ENCODE measurements at regions not wholly inside any gene's neighbourhood (a gene's known extent, or its start where the extent isn't known, plus 50 kb on each side); places are given as distances from the start of the nearest gene placed in this dataset.
A peak's percentile ranks its signal among the peaks of the same experiment; 100 is the strongest.

DNA sequence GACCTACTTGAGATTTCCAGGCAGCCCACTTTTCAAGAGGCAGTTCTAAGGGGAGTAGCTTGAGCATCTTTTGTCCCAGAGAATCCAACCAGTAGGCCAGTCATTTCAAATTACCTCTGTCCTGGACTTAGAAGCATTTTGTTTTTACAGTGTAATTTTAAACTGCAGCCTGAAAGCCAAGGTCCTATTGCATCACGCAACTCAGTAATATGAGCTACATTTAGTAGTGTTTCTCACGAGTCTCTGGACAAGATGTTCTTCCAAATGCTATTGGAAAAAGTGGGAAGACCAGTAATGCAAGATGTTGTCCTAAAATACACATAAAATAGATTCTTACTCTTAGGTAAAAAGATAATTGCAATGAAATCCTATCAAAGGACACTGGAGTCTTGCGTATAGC is 182.5 kb upstream of the ARX start:
- Mint-ChIP-seq H3K27me3 (peaks cover 33% of the 10 kb centered on the region), H3K27ac (no peak overlapping the region), H3K4me1 (ENCODE audit: low read depth) (no peaks in the 10 kb centered on the region), H3K36me3 (ENCODE audit: low read depth) (no peaks in the 10 kb centered on the region), H3K4me3 (no peak overlapping the region), H3K9me3 (no peaks in the 10 kb centered on the region)
- DNase-seq: no peak

DNA sequence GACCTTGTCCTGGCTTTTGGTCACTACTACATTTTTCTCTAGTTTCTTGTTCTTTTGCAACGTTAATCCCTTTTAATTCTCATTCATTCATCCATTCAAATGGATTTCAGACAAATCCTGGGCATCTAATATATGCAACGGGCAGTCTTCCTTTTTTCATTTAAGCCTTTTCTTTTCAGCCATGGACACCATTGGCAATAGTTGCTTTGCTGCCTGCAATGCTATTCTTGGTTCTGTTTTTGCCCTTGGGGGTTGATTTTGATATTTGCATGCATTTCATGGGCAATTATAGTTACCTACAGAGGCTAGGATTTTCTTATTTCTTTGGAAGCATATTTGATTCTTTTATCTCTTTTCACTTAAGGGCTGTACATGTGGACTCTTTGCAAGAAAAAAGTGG is 180.5 kb upstream of the ARX start:
- H3K27ac Mint-ChIP-seq: no peak overlapping the region
- H3K27me3 Mint-ChIP-seq: peaks cover 47% of the 10 kb centered on the region
- H3K4me3 Mint-ChIP-seq: no peak overlapping the region
- no peak for DNase-seq
- no peaks in the 10 kb centered on the region for H3K9me3 Mint-ChIP-seq
- no peaks in the 10 kb centered on the region for H3K4me1 Mint-ChIP-seq (ENCODE audit: low read depth)
- no peaks in the 10 kb centered on the region for H3K36me3 Mint-ChIP-seq (ENCODE audit: low read depth)

DNA sequence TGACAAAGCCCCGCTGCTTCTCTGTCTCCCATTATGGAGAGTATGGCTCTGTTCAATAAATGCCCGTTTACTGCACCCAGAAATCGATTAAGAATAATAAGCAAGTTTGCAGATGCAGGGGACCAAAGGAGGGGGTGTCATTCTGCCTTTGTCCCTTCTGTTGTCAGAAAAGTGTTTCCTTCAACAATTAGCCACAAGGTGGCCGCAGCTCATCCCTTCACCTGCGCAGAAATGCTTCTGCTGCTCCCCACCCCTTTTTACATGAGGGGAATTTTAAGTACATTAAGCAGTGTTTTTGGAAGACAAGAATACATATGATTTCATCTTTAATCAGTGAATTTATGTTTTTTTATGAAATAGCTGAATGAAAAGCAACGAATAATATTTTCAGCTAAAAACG is 175.6 kb upstream of the ARX start:
- H3K27ac Mint-ChIP-seq: no peak overlapping the region
- H3K4me1 Mint-ChIP-seq (ENCODE audit: low read depth): no peaks in the 10 kb centered on the region
- no peaks in the 10 kb centered on the region for H3K9me3 Mint-ChIP-seq
- DNase-seq: no peak
- peaks cover 43% of the 10 kb centered on the region for H3K27me3 Mint-ChIP-seq
- no peaks in the 10 kb centered on the region for H3K36me3 Mint-ChIP-seq (ENCODE audit: low read depth)
- no peak overlapping the region for H3K4me3 Mint-ChIP-seq

DNA sequence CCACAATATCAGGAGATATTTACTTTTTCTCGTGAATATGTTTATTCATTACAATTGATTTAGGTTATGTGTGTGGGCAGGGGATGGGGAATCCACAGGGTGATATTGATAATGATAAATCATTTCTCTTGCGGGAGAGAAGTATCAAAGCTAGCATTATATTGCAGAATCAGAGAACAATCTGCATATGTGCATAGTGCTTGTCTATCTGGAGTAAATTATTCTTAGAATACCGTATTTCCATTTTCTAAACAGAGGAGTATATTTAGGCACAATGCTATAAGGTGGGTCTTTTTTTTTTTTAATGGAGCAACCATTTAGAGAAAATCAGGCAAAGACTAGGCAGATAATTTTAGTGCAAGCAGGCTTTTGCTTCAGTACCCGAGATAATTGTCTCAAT is 166.0 kb upstream of the ARX start:
- H3K9me3 Mint-ChIP-seq: no peaks in the 10 kb centered on the region
- peaks cover 43% of the 10 kb centered on the region for H3K27me3 Mint-ChIP-seq
- H3K36me3 Mint-ChIP-seq (ENCODE audit: low read depth): no peaks in the 10 kb centered on the region
- no peak for DNase-seq
- no peaks in the 10 kb centered on the region for H3K4me1 Mint-ChIP-seq (ENCODE audit: low read depth)
- H3K4me3 Mint-ChIP-seq: no peak overlapping the region
- no peak overlapping the region for H3K27ac Mint-ChIP-seq

DNA sequence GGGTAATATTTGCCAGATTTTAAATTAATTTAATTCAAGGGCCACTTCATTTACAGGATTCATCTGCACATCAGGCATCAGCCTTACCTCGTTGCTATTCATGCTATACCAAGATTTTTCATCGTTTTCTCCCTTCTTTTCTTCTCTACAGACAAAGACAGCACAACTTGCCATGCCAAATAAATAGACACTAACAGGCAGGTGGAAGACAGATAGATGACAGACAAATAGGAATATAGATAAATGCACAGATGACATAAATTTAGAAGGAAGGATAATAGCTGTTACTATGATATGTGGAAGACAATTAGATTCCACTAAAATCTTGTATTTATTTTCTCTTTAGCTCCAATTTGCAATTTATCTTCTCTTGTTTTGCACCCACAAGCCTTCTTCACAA is 164.5 kb upstream of the ARX start:
- no peaks in the 10 kb centered on the region for H3K36me3 Mint-ChIP-seq (ENCODE audit: low read depth)

DNA sequence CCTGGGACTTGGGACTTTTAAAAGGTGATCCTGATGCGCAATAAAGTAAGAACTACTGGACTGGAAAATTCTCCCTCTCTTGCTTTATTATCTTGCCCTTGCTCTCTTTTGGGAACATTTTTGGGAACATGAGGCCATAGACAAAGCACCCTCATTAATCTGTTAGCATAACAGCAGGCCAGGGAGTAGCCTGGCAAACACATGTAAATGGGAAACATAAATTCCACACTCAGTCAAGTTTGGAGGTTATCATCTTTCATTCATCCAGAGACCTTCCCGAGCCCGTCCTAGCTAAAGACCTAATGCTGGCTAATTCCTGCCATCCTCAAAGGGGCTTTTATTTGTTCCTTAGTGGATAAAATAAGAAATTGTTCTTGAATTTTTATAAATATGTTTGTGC is 162.8 kb upstream of the ARX start:
- Mint-ChIP-seq H3K4me1 (ENCODE audit: low read depth) (no peaks in the 10 kb centered on the region), H3K36me3 (ENCODE audit: low read depth) (no peaks in the 10 kb centered on the region), H3K9me3 (no peaks in the 10 kb centered on the region), H3K27ac (no peak overlapping the region), H3K4me3 (no peak overlapping the region), H3K27me3 (peaks cover 58% of the 10 kb centered on the region)
- no peak for DNase-seq

More for the DNA sequence above, 164.5 kb upstream of the ARX start:
- Mint-ChIP-seq H3K27me3 (peaks cover 52% of the 10 kb centered on the region), H3K4me1 (ENCODE audit: low read depth) (no peaks in the 10 kb centered on the region), H3K9me3 (no peaks in the 10 kb centered on the region), H3K27ac (no peak overlapping the region), H3K4me3 (no peak overlapping the region)
- no peak for DNase-seq

DNA sequence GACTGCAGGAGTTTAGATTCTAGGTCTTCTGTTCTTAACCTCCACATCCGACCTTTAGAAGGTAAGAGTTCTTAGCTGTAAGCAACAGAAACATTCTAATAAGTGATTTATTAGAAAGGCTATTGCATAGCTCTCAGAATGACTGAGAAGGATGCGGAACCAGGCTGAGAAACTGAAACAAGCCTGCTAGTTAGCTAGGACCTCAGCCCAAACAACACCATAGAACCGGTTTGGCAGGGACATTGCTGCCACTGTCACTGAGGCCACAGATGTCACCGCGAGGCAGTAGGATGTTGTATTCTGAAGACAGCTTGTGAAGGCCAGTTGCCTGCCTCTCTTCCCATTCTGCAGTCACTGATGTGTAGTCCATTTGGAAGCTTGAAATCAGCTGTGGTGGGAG is 160.0 kb upstream of the ARX start:
- Mint-ChIP-seq H3K9me3 (no peaks in the 10 kb centered on the region), H3K4me3 (no peak overlapping the region), H3K27me3 (peaks cover 59% of the 10 kb centered on the region), H3K27ac (no peak overlapping the region), H3K4me1 (ENCODE audit: low read depth) (no peaks in the 10 kb centered on the region), H3K36me3 (ENCODE audit: low read depth) (no peaks in the 10 kb centered on the region)
- DNase-seq: no peak

DNA sequence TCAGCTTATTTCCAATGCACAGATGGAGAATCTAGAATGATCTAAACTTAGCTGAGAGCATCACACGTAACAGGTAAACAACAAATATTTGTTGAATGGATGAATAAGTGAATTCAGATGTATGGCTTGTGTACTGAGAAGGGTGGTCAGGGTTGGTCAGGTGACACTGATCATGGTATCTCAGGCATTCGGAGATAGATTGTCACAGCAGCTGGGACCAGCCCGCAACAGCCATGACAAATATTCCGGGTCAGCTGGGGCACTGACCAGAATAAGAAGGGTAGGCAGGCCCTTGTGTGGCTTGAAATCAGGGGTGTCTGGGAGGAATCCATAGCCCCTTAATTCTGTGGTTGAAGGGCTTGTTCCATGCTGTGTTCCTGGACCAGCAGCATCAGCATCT is 159.4 kb upstream of the ARX start:
- Mint-ChIP-seq H3K9me3 (no peaks in the 10 kb centered on the region), H3K27me3 (peaks cover 54% of the 10 kb centered on the region), H3K4me3 (no peak overlapping the region), H3K27ac (no peak overlapping the region), H3K4me1 (ENCODE audit: low read depth) (no peaks in the 10 kb centered on the region), H3K36me3 (ENCODE audit: low read depth) (no peaks in the 10 kb centered on the region)
- no peak for DNase-seq

DNA sequence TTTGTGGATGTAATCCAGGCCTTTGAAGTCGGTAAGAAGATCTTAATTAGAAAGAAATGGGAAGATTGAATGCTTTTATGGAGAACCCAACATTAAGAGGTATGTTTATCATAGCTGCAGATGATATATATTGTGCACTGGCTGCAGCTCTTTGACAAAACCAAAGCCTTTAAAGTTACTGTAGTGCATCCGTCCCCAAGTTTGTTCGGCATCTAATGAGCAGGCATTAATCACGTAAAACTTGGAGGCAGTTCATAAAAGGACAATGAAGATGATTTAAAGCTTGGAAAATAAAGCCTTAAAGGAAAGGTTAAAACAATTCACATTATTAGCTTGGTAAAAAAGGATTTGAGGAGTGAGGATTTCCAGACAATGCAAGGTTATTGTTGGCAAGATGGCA is 150.8 kb upstream of the ARX start:
- Mint-ChIP-seq H3K27me3 (peaks cover 56% of the 10 kb centered on the region), H3K4me3 (no peak overlapping the region), H3K27ac (no peak overlapping the region), H3K9me3 (no peaks in the 10 kb centered on the region), H3K4me1 (ENCODE audit: low read depth) (no peaks in the 10 kb centered on the region), H3K36me3 (ENCODE audit: low read depth) (no peaks in the 10 kb centered on the region)
- DNase-seq: no peak

DNA sequence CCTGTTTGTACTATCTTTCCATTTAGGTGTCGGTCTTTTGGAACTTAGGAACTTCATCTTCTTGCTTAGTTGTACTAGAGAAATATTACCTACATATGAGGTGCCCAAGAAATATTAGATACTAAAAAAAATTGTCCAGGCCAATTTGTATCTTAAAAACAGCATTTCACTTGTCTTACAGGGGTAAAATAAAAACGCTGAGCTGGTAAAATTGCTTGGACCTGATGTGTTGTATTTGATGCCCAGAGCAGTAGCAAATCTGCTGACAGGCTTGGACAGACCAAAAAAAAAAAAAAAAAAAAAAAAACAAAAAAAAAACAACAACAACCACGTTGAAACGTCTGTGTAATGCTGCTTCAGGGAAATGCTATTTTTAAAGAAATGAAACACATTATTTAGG is 150.4 kb upstream of the ARX start:
- Mint-ChIP-seq H3K4me3 (no peak overlapping the region), H3K27me3 (peaks cover 52% of the 10 kb centered on the region), H3K4me1 (ENCODE audit: low read depth) (no peaks in the 10 kb centered on the region), H3K36me3 (ENCODE audit: low read depth) (no peaks in the 10 kb centered on the region), H3K9me3 (no peaks in the 10 kb centered on the region), H3K27ac (no peak overlapping the region)
- no peak for DNase-seq

DNA sequence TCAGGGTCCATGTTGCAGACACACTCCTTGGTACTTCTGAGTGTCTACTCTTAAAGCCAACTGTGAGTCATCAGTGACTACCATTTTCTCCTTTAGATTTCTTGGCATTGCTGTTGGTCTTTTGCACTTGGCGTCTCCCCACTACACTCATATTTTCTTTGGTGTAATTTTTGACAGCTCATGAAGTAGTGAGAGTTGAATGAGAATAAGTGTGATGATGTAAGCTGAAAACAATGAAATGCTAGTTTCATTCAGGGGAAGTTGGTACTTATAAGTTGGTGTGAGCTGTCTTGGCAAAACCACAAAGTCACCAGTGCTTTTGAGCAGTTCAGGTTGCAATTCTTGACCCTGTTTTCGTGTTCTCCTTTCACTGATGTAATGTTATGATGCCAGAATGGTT is 142.9 kb upstream of the ARX start:
- no peaks in the 10 kb centered on the region for H3K9me3 Mint-ChIP-seq
- no peaks in the 10 kb centered on the region for H3K36me3 Mint-ChIP-seq (ENCODE audit: low read depth)
- no peak for DNase-seq
- H3K4me1 Mint-ChIP-seq (ENCODE audit: low read depth): no peaks in the 10 kb centered on the region
- no peak overlapping the region for H3K4me3 Mint-ChIP-seq
- H3K27ac Mint-ChIP-seq: no peak overlapping the region
- peaks cover 40% of the 10 kb centered on the region for H3K27me3 Mint-ChIP-seq

DNA sequence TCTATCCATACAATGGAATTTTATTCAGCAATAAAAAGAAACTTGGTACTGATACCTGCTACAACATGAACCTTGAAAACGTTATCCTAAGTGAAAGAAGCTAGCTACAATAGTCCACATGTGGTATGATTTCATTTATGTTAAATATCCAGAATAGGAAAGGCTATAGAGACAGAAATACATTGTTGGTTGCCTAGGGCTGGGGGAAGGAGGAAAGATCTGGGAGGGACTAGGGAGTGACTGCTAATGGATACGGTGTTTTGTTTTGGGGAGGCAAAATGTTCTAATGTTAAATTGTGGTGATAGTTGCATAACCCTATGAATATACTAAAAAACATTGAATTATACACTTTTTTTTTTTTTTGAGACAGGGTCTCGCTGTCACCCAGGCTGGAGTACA is 141.1 kb upstream of the ARX start:
- no peaks in the 10 kb centered on the region for H3K9me3 Mint-ChIP-seq
- DNase-seq: no peak
- no peak overlapping the region for H3K27ac Mint-ChIP-seq
- no peak overlapping the region for H3K4me3 Mint-ChIP-seq
- no peaks in the 10 kb centered on the region for H3K4me1 Mint-ChIP-seq (ENCODE audit: low read depth)
- H3K36me3 Mint-ChIP-seq (ENCODE audit: low read depth): no peaks in the 10 kb centered on the region
- H3K27me3 Mint-ChIP-seq: peaks cover 39% of the 10 kb centered on the region

DNA sequence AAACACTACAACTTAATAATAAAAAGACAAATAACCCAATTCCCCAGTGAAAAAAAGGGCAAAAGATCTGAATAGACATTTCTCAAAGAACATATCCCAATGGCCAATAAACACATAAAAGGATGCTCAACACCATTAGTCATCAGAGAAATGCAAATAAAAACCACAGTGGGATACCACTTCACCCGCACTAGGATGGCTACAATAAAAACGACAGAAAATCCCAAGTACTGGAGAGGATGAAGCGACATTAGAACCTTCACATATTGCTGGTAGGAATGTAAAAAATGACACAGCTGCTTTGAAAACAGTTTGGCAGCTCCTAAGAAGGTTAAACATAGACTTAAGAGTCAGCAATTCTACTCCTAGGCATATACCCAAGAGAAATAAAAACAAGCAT is 140.6 kb upstream of the ARX start:
- Mint-ChIP-seq H3K27me3 (peaks cover 44% of the 10 kb centered on the region), H3K9me3 (no peaks in the 10 kb centered on the region), H3K27ac (no peak overlapping the region), H3K4me1 (ENCODE audit: low read depth) (no peaks in the 10 kb centered on the region), H3K4me3 (no peak overlapping the region), H3K36me3 (ENCODE audit: low read depth) (no peaks in the 10 kb centered on the region)
- no peak for DNase-seq

DNA sequence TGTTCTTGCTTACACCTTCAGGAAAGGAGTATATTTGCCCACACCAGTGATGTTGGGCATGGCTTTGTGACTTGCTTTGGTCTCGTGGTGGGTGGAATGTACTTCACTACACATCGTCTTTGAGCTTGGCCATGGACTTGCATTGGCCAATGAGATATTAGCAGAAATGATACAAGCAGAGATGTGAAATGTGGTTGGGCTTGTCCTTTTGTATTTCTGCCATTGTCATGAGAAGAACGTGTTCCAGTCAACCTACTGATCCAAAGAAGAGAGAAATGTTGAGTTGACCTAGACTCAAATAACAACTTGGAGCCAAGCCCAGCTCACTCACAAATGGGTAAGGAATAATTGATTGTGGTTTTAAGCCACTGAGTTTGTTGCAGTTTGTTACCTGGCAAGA is 138.4 kb upstream of the ARX start:
- Mint-ChIP-seq H3K4me1 (ENCODE audit: low read depth) (no peaks in the 10 kb centered on the region), H3K27me3 (peaks cover 49% of the 10 kb centered on the region), H3K9me3 (no peaks in the 10 kb centered on the region), H3K27ac (no peak overlapping the region), H3K4me3 (no peak overlapping the region), H3K36me3 (ENCODE audit: low read depth) (no peaks in the 10 kb centered on the region)
- no peak for DNase-seq

DNA sequence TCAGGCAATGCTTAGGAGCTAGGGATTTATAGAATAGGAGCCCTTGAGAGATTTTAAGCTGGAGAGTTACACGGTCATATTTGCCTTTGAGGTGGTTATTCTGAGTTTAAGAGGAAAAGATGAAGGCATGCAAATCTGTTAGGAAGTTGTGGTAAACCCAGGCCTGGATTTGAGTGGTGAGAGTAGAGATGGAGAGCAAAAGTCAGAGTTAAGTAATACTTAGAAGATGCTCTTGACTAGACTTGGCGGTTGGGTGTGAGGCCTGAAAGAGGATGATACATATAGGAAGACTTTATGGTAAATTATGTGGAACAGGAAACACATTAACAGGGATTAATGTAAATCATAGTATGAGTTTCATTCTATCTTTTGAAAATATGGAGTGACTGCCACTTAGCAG is 136.0 kb upstream of the ARX start:
- Mint-ChIP-seq H3K9me3 (no peaks in the 10 kb centered on the region), H3K27ac (no peak overlapping the region), H3K27me3 (peaks cover 49% of the 10 kb centered on the region), H3K4me3 (no peak overlapping the region), H3K4me1 (ENCODE audit: low read depth) (no peaks in the 10 kb centered on the region), H3K36me3 (ENCODE audit: low read depth) (no peaks in the 10 kb centered on the region)
- DNase-seq: no peak

DNA sequence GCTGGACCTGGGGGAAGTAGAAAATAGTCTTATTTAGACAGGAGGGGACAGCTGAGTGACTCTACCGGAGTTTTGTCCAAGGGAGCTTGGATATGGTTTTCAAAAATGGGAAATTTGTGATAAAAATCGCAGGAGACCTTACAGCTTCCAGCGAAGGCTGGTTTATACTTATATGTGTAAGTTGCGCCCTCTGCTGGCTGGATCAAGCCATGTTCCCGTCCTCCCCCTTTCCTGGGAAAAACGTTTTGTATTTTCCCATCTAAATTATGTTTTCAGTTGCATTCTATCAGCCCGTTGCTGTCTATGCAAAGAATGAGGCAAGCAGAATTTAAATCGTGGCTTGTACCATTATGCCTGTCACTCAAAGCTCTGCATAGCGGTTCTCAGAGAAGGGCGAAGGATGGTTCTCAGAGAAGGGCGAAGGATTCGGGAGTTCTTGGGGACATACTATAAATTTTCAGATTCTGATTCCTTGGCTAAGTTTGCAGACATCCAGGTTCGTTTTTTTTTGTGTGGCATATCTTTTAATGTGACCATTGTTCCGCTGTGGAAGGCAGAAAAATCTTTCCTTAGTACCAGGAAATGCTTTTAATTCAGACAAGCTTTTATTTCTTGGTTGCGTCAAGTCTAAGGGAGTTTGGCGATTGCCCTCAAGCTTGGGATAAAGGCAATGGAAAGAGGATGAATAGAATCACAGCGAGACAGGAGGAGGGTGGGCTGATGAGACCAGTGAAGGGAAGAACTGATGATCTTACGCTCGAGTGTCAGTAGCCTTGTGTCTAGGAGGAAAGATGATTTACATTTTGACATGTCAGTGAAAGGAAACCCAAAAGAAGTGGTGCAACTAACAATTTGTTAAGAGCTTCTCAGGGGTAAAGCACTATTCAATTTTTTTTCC is 128.5 kb upstream of the ARX start:
- H3K9me3 Mint-ChIP-seq: no peaks in the 10 kb centered on the region
- peak; percentile 49 for DNase-seq
- H3K36me3 Mint-ChIP-seq (ENCODE audit: low read depth): no peaks in the 10 kb centered on the region
- H3K27ac Mint-ChIP-seq: no peak overlapping the region
- peaks cover 2% of the 10 kb centered on the region for H3K4me1 Mint-ChIP-seq (ENCODE audit: low read depth)
- no peak overlapping the region for H3K4me3 Mint-ChIP-seq
- peaks cover 39% of the 10 kb centered on the region for H3K27me3 Mint-ChIP-seq

Measured in activated T-cell treated with anti-CD3 and anti-CD28 coated beads, Interleukin-2, amount 50 U/mL, for 24 hours (primary cell).